Mucosa of rectum (tissue), 2 donors: ENCODE measurements at regions not wholly inside any gene's neighbourhood (a gene's known extent, or its start where the extent isn't known, plus 50 kb on each side); places are given as distances from the start of the nearest gene placed in this dataset.

ENCODE experiments used
- H3K27ac ChIP-seq, 2 donors: one replicate each; pipeline ENCODE4 v1.7.0; 2013; ENCODE audit warnings: inconsistent platforms in 2 of 2, low read depth in 2 of 2, low read length in 2 of 2
- H3K27me3 ChIP-seq, 2 donors: one replicate each; pipeline ENCODE4 v1.7.0; 2013; ENCODE audit warnings: low read length in 2 of 2; ENCODE audit not compliant: control insufficient read depth in 2 of 2, insufficient read depth in 2 of 2
- H3K36me3 ChIP-seq, 2 donors: one replicate each; pipeline ENCODE4 v1.7.0; 2013; ENCODE audit warnings: low read length in 2 of 2; ENCODE audit not compliant: control insufficient read depth in 2 of 2, insufficient read depth in 2 of 2
- H3K4me1 ChIP-seq, 2 donors: one replicate each; pipeline ENCODE4 v1.7.0; 2013; ENCODE audit warnings: low read length in 2 of 2, mild to moderate bottlenecking in 1 of 2; ENCODE audit not compliant: control insufficient read depth in 2 of 2, insufficient read depth in 2 of 2
- H3K4me3 ChIP-seq, 2 donors: one replicate each; pipeline ENCODE4 v1.7.0; 2013; ENCODE audit warnings: low read length in 2 of 2
- H3K9ac ChIP-seq, 2 donors: one replicate each; pipeline ENCODE4 v1.7.0; 2013; ENCODE audit warnings: low read length in 2 of 2, low read depth in 1 of 2, mild to moderate bottlenecking in 1 of 2
- H3K9me3 ChIP-seq, 2 donors: one replicate each; pipeline ENCODE4 v1.7.0; 2013; ENCODE audit warnings: low read length in 2 of 2; ENCODE audit not compliant: control insufficient read depth in 2 of 2
- donor health status: healthy.
- donor health status: Normal muscosa, but diverticular disease.

GRCh38 chr1:84090447-84091245 is 53.4 kb upstream of the PRKACB start:
- no peaks in the 10 kb centered on the region for H3K36me3 ChIP-seq
- no peaks in the 10 kb centered on the region for H3K27me3 ChIP-seq
- no peaks in the 10 kb centered on the region for H3K9me3 ChIP-seq
- H3K9ac ChIP-seq: no peak overlapping the region
- H3K4me1 ChIP-seq: no peaks in the 10 kb centered on the region
- H3K4me3 ChIP-seq: peak overlapping the region; percentile 1 to 22
- H3K27ac ChIP-seq: no peak overlapping the region

- no peaks in the 10 kb centered on the region for H3K9me3 ChIP-seq
- no peak overlapping the region for H3K4me3 ChIP-seq
- H3K4me1 ChIP-seq: no peaks in the 10 kb centered on the region
- no peak overlapping the region for H3K27ac ChIP-seq
- H3K27me3 ChIP-seq: no peaks in the 10 kb centered on the region
- no peak overlapping the region for H3K9ac ChIP-seq
- no peaks in the 10 kb centered on the region for H3K36me3 ChIP-seq
Observed at GRCh38 chr1:84089867-84090266, 54.2 kb upstream of the PRKACB start.

GRCh38 chr1:84089465-84089864 is 54.6 kb upstream of the PRKACB start:
- no peak overlapping the region for H3K9ac ChIP-seq
- no peaks in the 10 kb centered on the region for H3K27me3 ChIP-seq
- H3K4me3 ChIP-seq: no peak overlapping the region
- no peaks in the 10 kb centered on the region for H3K9me3 ChIP-seq
- H3K27ac ChIP-seq: no peak overlapping the region
- no peaks in the 10 kb centered on the region for H3K36me3 ChIP-seq
- H3K4me1 ChIP-seq: no peaks in the 10 kb centered on the region

GRCh38 chr1:84086616-84087015 is 57.5 kb upstream of the PRKACB start:
- H3K4me3 ChIP-seq: no peak overlapping the region
- H3K27me3 ChIP-seq: no peaks in the 10 kb centered on the region
- no peaks in the 10 kb centered on the region for H3K36me3 ChIP-seq
- no peak overlapping the region for H3K9ac ChIP-seq
- H3K9me3 ChIP-seq: no peaks in the 10 kb centered on the region
- no peaks in the 10 kb centered on the region for H3K4me1 ChIP-seq
- H3K27ac ChIP-seq: no peak overlapping the region

- H3K4me3 ChIP-seq: no peak overlapping the region
- no peaks in the 10 kb centered on the region for H3K9me3 ChIP-seq
- no peaks in the 10 kb centered on the region for H3K36me3 ChIP-seq
- no peak overlapping the region for H3K27ac ChIP-seq
- no peaks in the 10 kb centered on the region for H3K27me3 ChIP-seq
- no peaks in the 10 kb centered on the region for H3K4me1 ChIP-seq
- no peak overlapping the region for H3K9ac ChIP-seq
Observed at GRCh38 chr1:84086189-84086588, 57.9 kb upstream of the PRKACB start.

- no peaks in the 10 kb centered on the region for H3K27me3 ChIP-seq
- no peak overlapping the region for H3K9ac ChIP-seq
- peaks cover 0 to 4% of the 10 kb centered on the region in 2 donors for H3K4me1 ChIP-seq
- no peaks in the 10 kb centered on the region for H3K36me3 ChIP-seq
- H3K9me3 ChIP-seq: no peaks in the 10 kb centered on the region
- no peak overlapping the region for H3K27ac ChIP-seq
- H3K4me3 ChIP-seq: no peak overlapping the region
Observed at GRCh38 chr1:84083307-84083706, 60.8 kb upstream of the PRKACB start.

- Histone ChIP-seq H3K27me3 (no peaks in the 10 kb centered on the region), H3K9ac (peak overlapping the region in 1 of 2 donors; percentile 78), H3K27ac (no peak overlapping the region), H3K9me3 (no peaks in the 10 kb centered on the region), H3K4me1 (peaks cover 3 to 10% of the 10 kb centered on the region in 2 donors), H3K4me3 (peak overlapping the region; percentile 78 to 88), H3K36me3 (no peaks in the 10 kb centered on the region)
Observed at GRCh38 chr1:84078842-84079202, 65.2 kb upstream of the PRKACB start.

- Histone ChIP-seq H3K4me1 (peaks cover 3 to 10% of the 10 kb centered on the region in 2 donors), H3K36me3 (no peaks in the 10 kb centered on the region), H3K27me3 (no peaks in the 10 kb centered on the region), H3K4me3 (peak overlapping the region; percentile 78 to 88), H3K27ac (peak overlapping the region; percentile 67 to 77), H3K9me3 (no peaks in the 10 kb centered on the region), H3K9ac (peak overlapping the region; percentile 68 to 78)
Observed at GRCh38 chr1:84078108-84078841, 65.8 kb upstream of the PRKACB start.

GRCh38 chr1:84077476-84078107 is 66.5 kb upstream of the PRKACB start:
- Histone ChIP-seq H3K36me3 (no peaks in the 10 kb centered on the region), H3K27me3 (no peaks in the 10 kb centered on the region), H3K4me3 (peak overlapping the region; percentile 81 to 88), H3K27ac (peak overlapping the region; percentile 77 to 82), H3K9ac (peak overlapping the region; percentile 60 to 78), H3K4me1 (peaks cover 3 to 10% of the 10 kb centered on the region in 2 donors), H3K9me3 (no peaks in the 10 kb centered on the region)

- no peaks in the 10 kb centered on the region for H3K27me3 ChIP-seq
- peaks cover 3 to 6% of the 10 kb centered on the region in 2 donors for H3K4me1 ChIP-seq
- no peaks in the 10 kb centered on the region for H3K36me3 ChIP-seq
- no peaks in the 10 kb centered on the region for H3K9me3 ChIP-seq
- no peak overlapping the region for H3K4me3 ChIP-seq
- no peak overlapping the region for H3K9ac ChIP-seq
- no peak overlapping the region for H3K27ac ChIP-seq
Observed at GRCh38 chr1:84073266-84073665, 70.8 kb upstream of the PRKACB start.
